HCT116 (cell line): ENCODE measurements at regions not wholly inside any gene's neighbourhood (a gene's known extent, or its start where the extent isn't known, plus 50 kb on each side); places are given as distances from the start of the nearest gene placed in this dataset.

Experiments used
- ATAC-seq: fragments of 200-7000 bp; cut with Tn5 transposase; 2 replicates; pipeline ENCODE4 v1.9.1; 2020; ENCODE audit warnings: mild to moderate bottlenecking, moderate library complexity
- BruUV-seq: library from RNA; stranded (reverse); fragments of 400-500 nt; replicated peaks from 2 replicates; lab custom pipeline; 2021; lab: Mats Ljungman, UMichigan
- CTCF ChIA-PET: fragments of 300-600 bp; sonication (Branson Sonifier 250); formaldehyde crosslinking; loops from one replicate; lab custom pipeline; 2021; ENCODE audit warnings: antibody characterized with exemption; lab: Charles Lee
- POLR2A ChIA-PET: fragments of 300-600, 350-600 bp; sonication (Branson Sonifier 250); formaldehyde crosslinking; loops from one replicate; lab custom pipeline; 2021; ENCODE audit warnings: antibody characterized with exemption; lab: Charles Lee
- RAD21 ChIA-PET, 2 experiments: fragments of 300-600 bp; sonication (Branson Sonifier 250); formaldehyde crosslinking; loops; one replicate each; lab custom pipeline; 2023; ENCODE audit warnings: low total read pairs in 2 of 2; ENCODE audit not compliant: uncharacterized antibody in 2 of 2, unreplicated experiment in 2 of 2, low non-redundant PET in 1 of 2; lab: Charles Lee
- DNase-seq: peaks from one replicate; pipeline ENCODE4 v3.0.0-alpha.2; 2010; ENCODE audit warnings: low read depth, low spot score
- H2AFZ ChIP-seq: fragments of 200-600 bp; shearing (Covaris generic), sonication (generic); 2 replicates; pipeline ENCODE4 v1.6.1; 2017; ENCODE audit warnings: low read depth, mixed run types, mixed read lengths, antibody characterized with exemption, low read length; ENCODE audit not compliant: poor library complexity, severe bottlenecking
- H3K27ac ChIP-seq: 2 replicates; pipeline ENCODE4 v1.5.1; 2012; ENCODE audit warnings: low read depth, low read length
- H3K27me3 ChIP-seq: fragments of 200-600 bp; sonication (generic); 2 replicates; pipeline ENCODE4 v1.6.1; 2016; ENCODE audit warnings: mixed run types, low read length, mixed read lengths; ENCODE audit not compliant: insufficient read depth
- H3K36me3 ChIP-seq, 2 experiments: fragments of 200-500 bp in 1 of 2; fragments of 200-600 bp in 1 of 2; sonication (Bioruptor generic) in 1 of 2; sonication (generic) in 1 of 2; 2 replicates each; pipeline versions ENCODE4 v1.5.1 to v1.6.1; 2014 to 2016; ENCODE audit warnings: low read length in 2 of 2, inconsistent platforms in 1 of 2, mixed read lengths in 1 of 2, mixed run types in 1 of 2; ENCODE audit not compliant: insufficient read depth in 2 of 2, control insufficient read depth in 1 of 2
- H3K4me1 ChIP-seq, 2 experiments: fragments of 200-600 bp in 1 of 2; sonication (generic) in 1 of 2; 2 replicates each; pipeline versions ENCODE4 v1.5.1 to v1.6.1; 2012 to 2017; ENCODE audit warnings: low read length in 2 of 2, inconsistent platforms in 1 of 2, mild to moderate bottlenecking in 1 of 2, mixed read lengths in 1 of 2, mixed run types in 1 of 2, moderate library complexity in 1 of 2; ENCODE audit not compliant: insufficient read depth in 2 of 2, control insufficient read depth in 1 of 2
- H3K4me2 ChIP-seq: fragments of 200-600 bp; sonication (generic); 2 replicates; pipeline ENCODE4 v1.6.1; 2017; ENCODE audit warnings: mixed run types, low read length, mixed read lengths
- H3K4me3 ChIP-seq, 2 experiments: fragments of 200-600 bp in 1 of 2; sonication (generic) in 1 of 2; replicated peaks in 1 of 2; 2 replicates each; pipeline ENCODE4 v1.5.1; 2011 to 2016; ENCODE audit warnings: low read length in 2 of 2, control low read depth in 1 of 2, low read depth in 1 of 2, mild to moderate bottlenecking in 1 of 2, mixed read lengths in 1 of 2, mixed run types in 1 of 2
- H3K79me2 ChIP-seq: fragments of 200-600 bp; sonication (generic); 2 replicates; pipeline ENCODE4 v1.6.1; 2017; ENCODE audit warnings: mild to moderate bottlenecking, mixed run types, low read length, moderate library complexity, mixed read lengths; ENCODE audit not compliant: insufficient read depth
- H3K9ac ChIP-seq: fragments of 200-600 bp; sonication (generic); 2 replicates; pipeline ENCODE4 v1.6.1; 2016; ENCODE audit warnings: low read length, mixed read lengths
- H3K9me2 ChIP-seq: fragments of 200-600 bp; sonication (generic), shearing (Covaris generic); 2 replicates; pipeline ENCODE4 v1.6.1; 2017; ENCODE audit warnings: mixed run types, mild to moderate bottlenecking, moderate library complexity; ENCODE audit not compliant: insufficient read depth
- H3K9me3 ChIP-seq, 2 experiments: fragments of 200-500 bp in 1 of 2; fragments of 200-600 bp in 1 of 2; sonication (Bioruptor generic) in 1 of 2; sonication (generic) in 1 of 2; 2 replicates each; pipeline ENCODE4 v1.6.1; 2014 to 2017; ENCODE audit warnings: low read length in 2 of 2, mixed read lengths in 2 of 2, inconsistent platforms in 1 of 2, low read depth in 1 of 2, mild to moderate bottlenecking in 1 of 2, mixed run types in 1 of 2, moderate library complexity in 1 of 2; ENCODE audit not compliant: control insufficient read depth in 1 of 2, insufficient read depth in 1 of 2
- H4K20me1 ChIP-seq: fragments of 200-600 bp; sonication (generic), shearing (Covaris generic); 2 replicates; pipeline ENCODE4 v1.6.1; 2017; ENCODE audit warnings: mixed run types, mild to moderate bottlenecking, moderate library complexity; ENCODE audit not compliant: insufficient read depth
- CBX3 ChIP-seq: IDR thresholded peaks from 2 replicates; pipeline ENCODE4 v1.6.1; 2012; ENCODE audit warnings: low read depth
- EGR1 ChIP-seq: IDR thresholded peaks from 2 replicates; pipeline ENCODE4 v1.6.1; 2012; ENCODE audit warnings: low read depth
- ELF1 ChIP-seq: IDR thresholded peaks from 2 replicates; pipeline ENCODE4 v1.6.1; 2012; ENCODE audit warnings: low read depth, borderline replicate concordance
- JUND ChIP-seq: IDR thresholded peaks from 2 replicates; pipeline ENCODE4 v1.6.1; 2012
- POLR2A ChIP-seq: IDR thresholded peaks from 2 replicates; pipeline ENCODE4 v1.7.0; 2011; ENCODE audit warnings: borderline replicate concordance; ENCODE audit not compliant: insufficient read depth, insufficient read length; ENCODE audit errors: extremely low read depth
- POLR2AphosphoS5 ChIP-seq: IDR thresholded peaks from 2 replicates; pipeline ENCODE4 v1.6.1; 2011; ENCODE audit warnings: mild to moderate bottlenecking, low read depth, low read length, moderate library complexity
- REST ChIP-seq: IDR thresholded peaks from 2 replicates; pipeline ENCODE4 v1.6.1; 2012; ENCODE audit warnings: low read depth
- ZBTB33 ChIP-seq: IDR thresholded peaks from 2 replicates; pipeline ENCODE4 v1.6.1; 2011; ENCODE audit warnings: mild to moderate bottlenecking, low read length, moderate library complexity; ENCODE audit not compliant: insufficient replicate concordance; ENCODE audit errors: extremely low read depth
- ZFX ChIP-seq: fragments of 450-650 bp; IDR thresholded peaks from 2 replicates; pipeline ENCODE4 v1.6.1; 2017
- intact Hi-C: fragments of 100-400 bp; cut with micrococcal nuclease; formaldehyde crosslinking; loops from 2 replicates; pipeline ENCODE4 v1.10.0; 2022
- TF ChIP-seq, protein P1 (sequence below): IDR thresholded peaks from 2 replicates; pipeline ENCODE4 v1.6.1; 2012

DNA sequence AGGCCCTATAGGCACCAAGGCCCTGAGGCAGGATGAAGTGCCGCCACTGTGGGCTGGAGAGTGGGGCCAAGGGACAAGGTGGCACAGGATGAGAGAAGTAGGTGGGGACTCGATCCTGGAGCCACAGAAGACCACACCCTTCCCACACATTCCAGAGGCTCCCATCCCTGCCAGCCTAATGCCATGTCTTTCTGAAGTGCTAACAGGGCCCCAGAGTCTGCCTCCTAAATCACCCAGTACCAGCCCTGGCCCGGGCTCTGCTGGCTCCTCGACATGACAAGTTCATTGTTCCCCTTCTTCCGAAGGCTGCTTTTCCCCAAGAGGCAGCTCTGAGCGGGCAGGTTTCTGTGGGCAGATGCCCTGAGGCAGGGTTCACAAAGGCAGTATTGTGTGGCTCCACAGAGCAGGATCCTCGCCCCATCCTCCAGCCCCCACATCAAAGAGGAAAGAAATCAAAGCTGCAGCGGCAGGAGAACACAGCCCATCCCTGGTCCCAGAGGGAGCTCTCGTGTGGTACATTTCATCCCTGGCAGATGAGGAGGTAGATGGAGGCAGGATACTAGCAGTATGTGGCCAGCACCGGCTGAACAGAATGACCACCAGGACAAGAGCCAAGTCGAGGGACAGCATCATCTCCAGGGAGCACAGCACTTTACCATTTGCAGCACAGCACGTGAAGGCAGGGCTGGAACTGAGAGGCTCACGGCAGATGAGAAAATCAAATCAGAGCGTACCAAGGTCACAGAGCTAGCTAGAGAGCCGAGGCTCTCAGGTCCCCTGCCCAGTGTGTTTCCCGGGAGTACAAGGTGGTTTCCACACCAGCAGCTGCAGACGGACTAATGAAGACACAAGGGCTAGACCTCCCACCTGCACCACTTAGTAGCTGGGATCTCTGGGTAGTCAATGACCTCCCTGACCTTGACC is 64.8 kb downstream of the SYF2 start (continued):
- TF ChIP-seq ZBTB33 (no peak), CBX3 (0 out of 2 replicates have a peak, but pooled peaks have one; percentile 26)

DNA sequence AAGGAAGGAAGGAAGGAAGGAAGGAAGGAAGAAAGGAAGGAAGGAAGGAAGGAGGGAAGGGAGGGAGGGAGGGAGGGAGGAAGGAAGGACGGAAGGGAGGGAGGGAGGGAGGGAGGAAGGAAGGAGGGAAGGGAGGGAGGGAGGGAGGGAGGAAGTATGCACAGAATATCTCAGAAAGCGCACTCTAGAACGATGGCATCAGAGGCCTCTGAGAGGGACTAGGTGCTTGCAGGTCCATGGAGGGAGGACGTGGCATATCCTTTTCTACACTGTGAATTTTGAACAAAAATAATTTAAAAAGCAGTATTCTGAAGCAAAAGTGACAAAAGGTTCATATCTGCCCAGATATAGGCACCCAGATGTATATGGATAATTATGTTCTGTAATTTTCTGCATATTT is 65.5 kb downstream of the SYF2 start:
- intact Hi-C loops = no loop called here

More for the DNA sequence above, 65.5 kb downstream of the SYF2 start:
- ChIA-PET POLR2A (no interaction called here), RAD21 (no interaction called here), CTCF (no interaction called here)
- Histone ChIP-seq H3K36me3 (no peaks in the 10 kb centered on the region), H3K9me2 (no peaks in the 10 kb centered on the region), H3K9me3 (no peaks in the 10 kb centered on the region), H3K4me1 (peaks cover 32 to 33% of the 10 kb centered on the region in 2 experiments), H2AFZ (peak overlapping the region; percentile 86), H3K4me2 (peak overlapping the region; percentile 75), H3K27ac (peak overlapping the region; percentile 73), H3K4me3 (peak overlapping the region in 1 of 2 experiments; percentile 38; a peak in 2 of 4 replicates), H3K79me2 (no peaks in the 10 kb centered on the region), H3K27me3 (no peaks in the 10 kb centered on the region), H3K9ac (0 out of 2 replicates have a peak overlapping the region, but pooled peaks have one; percentile 16), H4K20me1 (no peaks in the 10 kb centered on the region)
- no peak for DNase-seq
- ATAC-seq = peak; percentile 10
- no peak for TF ChIP-seq POLR2AphosphoS5
- no peak for TF ChIP-seq ZFX
- TF ChIP-seq JUND = no peak
- TF ChIP-seq, protein P1, sequence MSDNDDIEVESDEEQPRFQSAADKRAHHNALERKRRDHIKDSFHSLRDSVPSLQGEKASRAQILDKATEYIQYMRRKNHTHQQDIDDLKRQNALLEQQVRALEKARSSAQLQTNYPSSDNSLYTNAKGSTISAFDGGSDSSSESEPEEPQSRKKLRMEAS = no peak
- no peak for TF ChIP-seq CBX3
- no peak for TF ChIP-seq POLR2A
- TF ChIP-seq REST = no peak
- no peak for TF ChIP-seq EGR1
- no peak for TF ChIP-seq ZBTB33
- no peak for TF ChIP-seq ELF1
- BruUV-seq = no TSS peak
